ENCODE measurements at regions not wholly inside any gene's neighbourhood (a gene's known extent, or its start where the extent isn't known, plus 50 kb on each side); places are given as distances from the start of the nearest gene placed in this dataset.
"Not testable (repeated sequence)": the region's sequence is repeated elsewhere in the genome, so short reads cannot be mapped to it uniquely, and the experiment has no call there.

DNA sequence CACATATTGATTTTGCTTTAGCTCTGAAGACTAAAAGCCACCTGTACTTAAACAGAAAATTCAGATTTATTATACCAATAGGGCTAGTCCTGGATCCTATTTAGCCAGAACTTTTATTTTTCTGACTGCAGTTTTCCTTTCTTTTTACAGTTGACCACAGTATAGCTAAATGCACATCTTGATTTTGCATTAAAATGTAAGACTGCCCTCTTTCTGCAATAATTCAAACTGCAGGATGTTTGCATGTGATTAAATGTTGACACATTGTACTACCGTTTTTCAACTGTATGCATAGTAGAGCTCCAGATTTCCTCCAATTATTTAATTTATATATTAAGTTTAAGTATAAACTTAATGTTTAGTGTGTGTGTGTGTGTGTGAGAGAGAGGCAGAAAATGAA is 1262.9 kb downstream of the SUCLG1 start:
- TF ChIP-seq POLR2A (IDR thresholded peaks at IDR 0.05): no peak
- TF ChIP-seq, protein P1, sequence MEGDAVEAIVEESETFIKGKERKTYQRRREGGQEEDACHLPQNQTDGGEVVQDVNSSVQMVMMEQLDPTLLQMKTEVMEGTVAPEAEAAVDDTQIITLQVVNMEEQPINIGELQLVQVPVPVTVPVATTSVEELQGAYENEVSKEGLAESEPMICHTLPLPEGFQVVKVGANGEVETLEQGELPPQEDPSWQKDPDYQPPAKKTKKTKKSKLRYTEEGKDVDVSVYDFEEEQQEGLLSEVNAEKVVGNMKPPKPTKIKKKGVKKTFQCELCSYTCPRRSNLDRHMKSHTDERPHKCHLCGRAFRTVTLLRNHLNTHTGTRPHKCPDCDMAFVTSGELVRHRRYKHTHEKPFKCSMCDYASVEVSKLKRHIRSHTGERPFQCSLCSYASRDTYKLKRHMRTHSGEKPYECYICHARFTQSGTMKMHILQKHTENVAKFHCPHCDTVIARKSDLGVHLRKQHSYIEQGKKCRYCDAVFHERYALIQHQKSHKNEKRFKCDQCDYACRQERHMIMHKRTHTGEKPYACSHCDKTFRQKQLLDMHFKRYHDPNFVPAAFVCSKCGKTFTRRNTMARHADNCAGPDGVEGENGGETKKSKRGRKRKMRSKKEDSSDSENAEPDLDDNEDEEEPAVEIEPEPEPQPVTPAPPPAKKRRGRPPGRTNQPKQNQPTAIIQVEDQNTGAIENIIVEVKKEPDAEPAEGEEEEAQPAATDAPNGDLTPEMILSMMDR (IDR thresholded peaks at IDR 0.05): peak; percentile 29 to 77 (median 65)
- H3K9me3 ChIP-seq: no peaks in the 10 kb centered on the region
- intact Hi-C loops (cut with DNase I): no loop called here
- H3K4me3 ChIP-seq: no peak overlapping the region
- WGBS, 4 donors: 0 to 2% (median 2%) methylated on average over 1 of the region's 1 CpG
- peak in 2 of 4 donors; percentile 46 to 56 for ATAC-seq
- no peaks in the 10 kb centered on the region for H3K27me3 ChIP-seq
- no peaks in the 10 kb centered on the region for H3K36me3 ChIP-seq
- peaks cover 0 to 6% (median 0%) of the 10 kb centered on the region in 12 donors for H3K4me1 ChIP-seq
- no peak overlapping the region for H3K27ac ChIP-seq
- no peak for DNase-seq

DNA sequence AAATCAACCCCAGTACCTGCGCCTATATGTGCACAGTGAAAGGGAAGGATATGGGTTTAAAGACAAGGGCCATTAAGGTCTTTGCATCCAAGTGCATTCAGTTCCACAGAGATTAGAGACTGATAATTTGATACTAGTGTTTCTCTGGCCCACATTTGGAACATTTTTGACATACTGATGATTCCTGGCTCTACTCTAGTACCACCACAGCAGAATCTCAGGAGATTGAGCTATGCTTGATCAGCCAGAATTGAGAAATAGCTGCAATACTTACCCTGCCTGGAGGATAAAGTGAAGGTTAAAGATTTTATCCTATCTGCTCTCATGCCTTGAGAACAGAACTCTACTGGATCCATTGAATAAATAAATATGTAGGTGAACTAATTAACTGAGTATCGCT is 1267.8 kb downstream of the SUCLG1 start:
- TF ChIP-seq, protein P1 (IDR thresholded peaks at IDR 0.05): no peak
- Histone ChIP-seq H3K27me3 (no peaks in the 10 kb centered on the region), H3K27ac (no peak overlapping the region), H3K4me1 (peaks cover 0 to 5% (median 0%) of the 10 kb centered on the region in 12 donors), H3K4me3 (no peak overlapping the region), H3K36me3 (no peaks in the 10 kb centered on the region), H3K9me3 (no peaks in the 10 kb centered on the region)
- DNase-seq: no peak
- WGBS, 4 donors: 77 to 96% (median 88%) methylated on average over 2 of the region's 2 CpGs
- intact Hi-C loops (cut with DNase I): no loop called here
- no peak for ATAC-seq

GRCh38 chr2:83186105-83186760 is 1272.8 kb downstream of the SUCLG1 start:
- peak in 2 of 4 donors; percentile 24 to 76 for ATAC-seq
- DNase-seq: no peak
- no peaks in the 10 kb centered on the region for H3K36me3 ChIP-seq
- peak overlapping the region in 2 of 12 donors; percentile 6 to 50 for H3K27ac ChIP-seq
- WGBS, 4 donors: 61 to 70% (median 64%) methylated on average over 8 of the region's 8 CpGs
- no peak overlapping the region for H3K4me3 ChIP-seq
- H3K27me3 ChIP-seq: no peaks in the 10 kb centered on the region
- H3K9me3 ChIP-seq: no peaks in the 10 kb centered on the region
- TF ChIP-seq, protein P1 (IDR thresholded peaks at IDR 0.05): no peak
- TF ChIP-seq POLR2A (IDR thresholded peaks at IDR 0.05): no peak
- H3K4me1 ChIP-seq: no peaks in the 10 kb centered on the region
- intact Hi-C loops (cut with DNase I): no loop called here

GRCh38 chr2:83180862-83181530 is 1278.1 kb downstream of the SUCLG1 start:
- peak in 1 of 5 donors; percentile 60 for DNase-seq
- H3K4me3 ChIP-seq; H3K9me3 ChIP-seq; ATAC-seq; H3K27me3 ChIP-seq; intact Hi-C loops (cut with DNase I); H3K36me3 ChIP-seq; H3K27ac ChIP-seq; H3K4me1 ChIP-seq: not testable (repeated sequence)
- 86 to 95% (median 92%) methylated on average over 19 to 34 of the region's 34 CpGs for WGBS, 4 donors

All from heart left ventricle (tissue), 16 donors.